ENCODE measurements at regions not wholly inside any gene's neighbourhood (a gene's known extent, or its start where the extent isn't known, plus 50 kb on each side); places are given as distances from the start of the nearest gene placed in this dataset.
A peak's percentile ranks its signal among the peaks of the same experiment; 100 is the strongest.

- DNase-seq (ENCODE audit: low read depth): no peak
Observed at GRCh38 chr13:109883181-109884180, 97.1 kb upstream of the IRS2 start.

GRCh38 chr13:109881961-109882558 is 95.7 kb upstream of the IRS2 start:
- DNase-seq (ENCODE audit: low read depth): no peak

- no peak for DNase-seq (ENCODE audit: low read depth)
Observed at GRCh38 chr13:109881347-109881725, 95.0 kb upstream of the IRS2 start.

GRCh38 chr13:109880371-109881346 is 94.3 kb upstream of the IRS2 start:
- DNase-seq (ENCODE audit: low read depth): no peak

GRCh38 chr13:109879338-109879737 is 93.0 kb upstream of the IRS2 start:
- no peak for DNase-seq (ENCODE audit: low read depth)

- no peak for DNase-seq (ENCODE audit: low read depth)
Observed at GRCh38 chr13:109877809-109878208, 91.4 kb upstream of the IRS2 start.

GRCh38 chr13:109875746-109876145 is 89.4 kb upstream of the IRS2 start:
- DNase-seq (ENCODE audit: low read depth): no peak

- DNase-seq (ENCODE audit: low read depth): peak; percentile 5
Observed at GRCh38 chr13:109874484-109875454, 88.4 kb upstream of the IRS2 start.

GRCh38 chr13:109873351-109874123 is 87.2 kb upstream of the IRS2 start:
- DNase-seq (ENCODE audit: low read depth): no peak

GRCh38 chr13:109872864-109873263 is 86.5 kb upstream of the IRS2 start:
- no peak for DNase-seq (ENCODE audit: low read depth)

- no peak for DNase-seq (ENCODE audit: low read depth)
Observed at GRCh38 chr13:109870696-109871370, 84.5 kb upstream of the IRS2 start.

- DNase-seq (ENCODE audit: low read depth): no peak
Observed at GRCh38 chr13:109870274-109870673, 83.9 kb upstream of the IRS2 start.

- no peak for DNase-seq (ENCODE audit: low read depth)
Observed at GRCh38 chr13:109869312-109870237, 83.2 kb upstream of the IRS2 start.

GRCh38 chr13:109868578-109869311 is 82.4 kb upstream of the IRS2 start:
- DNase-seq (ENCODE audit: low read depth): no peak

GRCh38 chr13:109867766-109868165 is 81.4 kb upstream of the IRS2 start:
- DNase-seq (ENCODE audit: low read depth): no peak

- no peak for DNase-seq (ENCODE audit: low read depth)
Observed at GRCh38 chr13:109862627-109863026, 76.2 kb upstream of the IRS2 start.

- no peak for DNase-seq (ENCODE audit: low read depth)
Observed at GRCh38 chr13:109859898-109860297, 73.5 kb upstream of the IRS2 start.

All from HS-27A (cell line).